A549 (cell line): ENCODE measurements at regions not wholly inside any gene's neighbourhood (a gene's known extent, or its start where the extent isn't known, plus 50 kb on each side); places are given as distances from the start of the nearest gene placed in this dataset.

Experiments used
- ATAC-seq, 2 experiments: fragments of 200-7000 bp in 1 of 2; fragments of >200 bp in 1 of 2; cut with Nextera tagmentation in 1 of 2; cut with Tn5 transposase in 1 of 2; 3 replicates each; pipeline versions ENCODE4 v1.8.0 to v1.9.1; 2018 to 2020; ENCODE audit warnings: mild to moderate bottlenecking in 1 of 2, moderate library complexity in 1 of 2
- CTCF ChIA-PET: fragments of 300-600 bp; sonication (Branson Sonifier 250); formaldehyde crosslinking; extraction: SDS; loops from one replicate; lab custom pipeline; 2021; ENCODE audit warnings: antibody characterized with exemption, inconsistent platforms; lab: Yijun Ruan, JAX
- POLR2A ChIA-PET: fragments of 350-600 bp; formaldehyde crosslinking; extraction: SDS; loops from one replicate; lab custom pipeline; 2021; ENCODE audit warnings: antibody characterized with exemption, inconsistent platforms; lab: Yijun Ruan, JAX
- DNase-seq, 2 experiments: peaks; one replicate each; pipeline versions ENCODE4 v3.0.0 to v3.0.0-alpha.2; 2011 to 2016; ENCODE audit warnings: low read depth in 1 of 2, low spot score in 1 of 2
- FAIRE-seq: peaks from 2 replicates; lab custom pipeline; 2011; peaks lifted over from hg19 to GRCh38; lab: Jason Lieb, UNC
- H3K27ac ChIP-seq, 2 experiments: fragments of >200 bp; sonication (Bioruptor Twin); formaldehyde crosslinking; 3 replicates each; pipeline ENCODE4 v1.5.1; 2016 to 2017
- H3K4me1 ChIP-seq: fragments of >200 bp; sonication (Bioruptor Twin); formaldehyde crosslinking; 3 replicates; pipeline ENCODE4 v1.6.1; 2016
- H3K4me2 ChIP-seq: fragments of >200 bp; sonication (Bioruptor Twin); formaldehyde crosslinking; 3 replicates; pipeline ENCODE4 v1.6.1; 2016
- H3K4me3 ChIP-seq: fragments of >200 bp; sonication (Bioruptor Twin); formaldehyde crosslinking; 3 replicates; pipeline ENCODE4 v1.5.1; 2016
- H3K9me3 ChIP-seq: fragments of >200 bp; sonication (Bioruptor Twin); formaldehyde crosslinking; 3 replicates; pipeline ENCODE4 v1.6.1; 2016
- ATOH8 ChIP-seq: fragments of 250-450 bp; sonication (Bioruptor Pico); IDR thresholded peaks from 2 replicates; pipeline ENCODE4 v1.5.0; 2020; ENCODE audit warnings: low read depth, mild to moderate bottlenecking, moderate library complexity
- CBX8 ChIP-seq: fragments of 200-600 bp; sonication (generic); IDR thresholded peaks from 2 replicates; pipeline ENCODE4 v1.6.1; 2016
- CHD2 ChIP-seq: fragments of 150-350 bp; IDR thresholded peaks from 2 replicates; pipeline ENCODE4 v1.6.1; 2014; ENCODE audit warnings: low read length; ENCODE audit not compliant: partially characterized antibody
- CTCF ChIP-seq: fragments of >200 bp; sonication (Bioruptor Twin); formaldehyde crosslinking; IDR thresholded peaks from 3 replicates; pipeline ENCODE4 v1.5.1; 2016
- EHF ChIP-seq: fragments of 250-450 bp; sonication (Bioruptor Pico); IDR thresholded peaks from 2 replicates; pipeline ENCODE4 v1.5.0; 2020; ENCODE audit warnings: mild to moderate bottlenecking
- EP300 ChIP-seq, 2 experiments: fragments of >200 bp; sonication (Bioruptor Twin); formaldehyde crosslinking; IDR thresholded peaks; 2 replicates in 1 of 2; 3 replicates in 1 of 2; pipeline ENCODE4 v1.6.1; 2016 to 2017
- FOSB ChIP-seq: fragments of 250-450 bp; sonication (Bioruptor Pico); IDR thresholded peaks from 2 replicates; pipeline ENCODE4 v1.5.0; 2020; ENCODE audit warnings: mild to moderate bottlenecking, moderate library complexity
- FOSL2 ChIP-seq, 2 experiments: fragments of 450-650 bp in 1 of 2; fragments of >200 bp in 1 of 2; sonication (Bioruptor Twin) in 1 of 2; formaldehyde crosslinking; IDR thresholded peaks; 2 replicates each; pipeline versions ENCODE4 v1.5.0 to v1.6.1; 2016 to 2020; ENCODE audit warnings: mild to moderate bottlenecking in 1 of 2, moderate library complexity in 1 of 2
- HDAC2 ChIP-seq: fragments of 200-600 bp; sonication (generic); IDR thresholded peaks from 2 replicates; pipeline ENCODE4 v1.6.1; 2016
- JUN ChIP-seq, 2 experiments: fragments of >200 bp; sonication (Bioruptor Twin); formaldehyde crosslinking; IDR thresholded peaks; 2 replicates in 1 of 2; 3 replicates in 1 of 2; pipeline ENCODE4 v1.6.1; 2016 to 2017
- MYC ChIP-seq: IDR thresholded peaks from 2 replicates; pipeline ENCODE4 v1.6.1; 2012; ENCODE audit warnings: mild to moderate bottlenecking, inconsistent platforms, low read length, improper control_type of control experiment, borderline replicate concordance
- NFE2L2 ChIP-seq: fragments of 150-350 bp; conservative IDR thresholded peaks from 2 replicates; pipeline ENCODE4 v1.6.1; 2014; ENCODE audit warnings: low read length
- NPAS2 ChIP-seq: fragments of 250-450 bp; sonication (Bioruptor Pico); IDR thresholded peaks from 2 replicates; pipeline ENCODE4 v1.8.0; 2022; ENCODE audit warnings: mild to moderate bottlenecking, moderate library complexity, borderline replicate concordance
- PHF8 ChIP-seq: fragments of 200-600 bp; sonication (generic); IDR thresholded peaks from 2 replicates; pipeline ENCODE4 v1.6.1; 2016; ENCODE audit warnings: low read depth, mild to moderate bottlenecking, antibody characterized with exemption, moderate library complexity, borderline replicate concordance
- RARB ChIP-seq: fragments of 250-450 bp; sonication (Bioruptor Pico); IDR thresholded peaks from 2 replicates; pipeline ENCODE4 v1.8.0; 2021; ENCODE audit warnings: mild to moderate bottlenecking, moderate library complexity
- RCOR1 ChIP-seq: fragments of 150-350 bp; IDR thresholded peaks from 2 replicates; pipeline ENCODE4 v1.6.1; 2014; ENCODE audit warnings: antibody characterized with exemption, low read length, low read depth
- RFX5 ChIP-seq: fragments of 450-650 bp; IDR thresholded peaks from 2 replicates; pipeline ENCODE4 v1.7.1; 2014; ENCODE audit warnings: antibody characterized with exemption, mild to moderate bottlenecking, moderate library complexity
- TFCP2L1 ChIP-seq: fragments of 250-450 bp; sonication (Bioruptor Pico); IDR thresholded peaks from 2 replicates; pipeline ENCODE4 v1.5.0; 2021; ENCODE audit warnings: mild to moderate bottlenecking
- ZC3H11A ChIP-seq: fragments of 450-650 bp; IDR thresholded peaks from 2 replicates; pipeline ENCODE4 v1.6.1; 2014; ENCODE audit warnings: antibody characterized with exemption, mild to moderate bottlenecking
- ZNF302 ChIP-seq: fragments of 250-450 bp; sonication (Bioruptor Pico); IDR thresholded peaks from 2 replicates; pipeline ENCODE4 v1.9.0; 2021; ENCODE audit warnings: inconsistent platforms, mild to moderate bottlenecking, moderate library complexity
- ZSCAN20 ChIP-seq: fragments of 250-450 bp; sonication (Bioruptor Pico); IDR thresholded peaks from 2 replicates; pipeline ENCODE4 v1.8.0; 2022; ENCODE audit warnings: mild to moderate bottlenecking, moderate library complexity
- WGBS: methylation state at CpG from one replicate; pipeline ENCODE4 v1.1.6; 2017; ENCODE audit errors: missing lambda C conversion rate; 5-methylcytosine and 5-hydroxymethylcytosine counted together
- TF ChIP-seq, protein P1 (sequence below): fragments of >200 bp; sonication (Bioruptor Twin); formaldehyde crosslinking; IDR thresholded peaks from 3 replicates; pipeline ENCODE4 v1.6.1; 2016
- TF ChIP-seq, protein P2 (sequence below): fragments of 450-650 bp; IDR thresholded peaks from 2 replicates; pipeline ENCODE4 v1.6.1; 2014; ENCODE audit warnings: antibody characterized with exemption
- TF ChIP-seq, protein P3 (sequence below): fragments of >200 bp; sonication (Bioruptor Twin); formaldehyde crosslinking; IDR thresholded peaks from 2 replicates; pipeline ENCODE4 v1.6.1; 2016
- TF ChIP-seq, protein P4 (sequence below): fragments of 250-450 bp; sonication (Bioruptor Pico); IDR thresholded peaks from 2 replicates; pipeline ENCODE4 v1.5.0; 2021; ENCODE audit warnings: mild to moderate bottlenecking, moderate library complexity, borderline replicate concordance

DNA sequence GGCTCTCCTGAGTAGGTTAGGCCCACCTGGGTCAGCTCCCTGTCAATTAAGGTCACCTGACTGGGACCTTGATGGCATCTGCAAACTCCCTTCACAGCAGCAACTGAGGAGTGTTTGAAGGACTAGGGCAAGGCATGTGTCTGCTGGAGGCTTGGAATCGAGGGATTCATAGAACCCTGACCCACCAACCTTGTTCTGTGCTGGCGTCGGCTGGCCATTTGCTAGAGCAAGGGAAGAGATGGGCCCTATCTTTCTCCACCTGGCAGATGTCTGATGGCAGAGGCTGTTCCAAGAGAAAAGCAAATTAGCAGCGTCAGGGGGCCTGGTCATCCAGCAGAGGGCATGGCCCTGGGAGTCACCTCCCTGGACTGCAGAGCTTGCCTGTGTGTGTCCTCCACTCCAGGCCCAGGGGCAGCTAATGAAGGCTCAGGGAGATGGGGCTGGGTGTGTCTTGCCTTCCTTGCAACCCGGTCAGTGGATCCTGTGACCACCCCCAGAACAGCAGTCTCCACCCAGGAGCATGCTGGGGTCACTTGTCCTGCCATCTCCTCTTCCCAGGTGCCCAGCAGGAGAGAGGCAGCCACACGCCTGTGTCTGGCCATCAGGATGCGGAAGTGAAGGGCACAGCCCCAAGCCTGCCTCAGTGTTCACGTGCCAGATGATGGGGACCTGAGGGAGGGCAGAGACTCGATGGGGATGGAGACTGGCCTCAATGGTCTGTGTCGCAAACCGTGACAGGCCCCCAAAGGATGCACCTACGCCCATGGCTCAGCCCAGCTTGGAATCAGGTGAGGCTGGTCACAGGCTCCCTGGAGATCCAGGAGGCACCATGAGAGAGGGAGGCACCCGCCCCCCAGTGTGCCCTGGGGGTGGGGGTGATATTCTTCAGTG is 53.9 kb downstream of the BARX1 start:
- DNase-seq (no peak), ATAC-seq (no peak), FAIRE-seq (no peak)
- Histone ChIP-seq H3K4me2 (no peak overlapping the region), H3K4me1 (no peaks in the 10 kb centered on the region), H3K4me3 (no peak overlapping the region), H3K9me3 (no peaks in the 10 kb centered on the region), H3K27ac (no peak overlapping the region)
- TF ChIP-seq, protein P1, sequence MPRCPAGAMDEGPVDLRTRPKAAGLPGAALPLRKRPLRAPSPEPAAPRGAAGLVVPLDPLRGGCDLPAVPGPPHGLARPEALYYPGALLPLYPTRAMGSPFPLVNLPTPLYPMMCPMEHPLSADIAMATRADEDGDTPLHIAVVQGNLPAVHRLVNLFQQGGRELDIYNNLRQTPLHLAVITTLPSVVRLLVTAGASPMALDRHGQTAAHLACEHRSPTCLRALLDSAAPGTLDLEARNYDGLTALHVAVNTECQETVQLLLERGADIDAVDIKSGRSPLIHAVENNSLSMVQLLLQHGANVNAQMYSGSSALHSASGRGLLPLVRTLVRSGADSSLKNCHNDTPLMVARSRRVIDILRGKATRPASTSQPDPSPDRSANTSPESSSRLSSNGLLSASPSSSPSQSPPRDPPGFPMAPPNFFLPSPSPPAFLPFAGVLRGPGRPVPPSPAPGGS: no peak
- CTCF ChIA-PET: interaction anchor here (0.6 kb wide), 1 partner anchor 13 kb away, joined by 3 read pairs; no protein-coding TSS in a partner anchor
- WGBS: 50% methylated on average over 12 of the region's 13 CpGs
- POLR2A ChIA-PET: no interaction called here

DNA sequence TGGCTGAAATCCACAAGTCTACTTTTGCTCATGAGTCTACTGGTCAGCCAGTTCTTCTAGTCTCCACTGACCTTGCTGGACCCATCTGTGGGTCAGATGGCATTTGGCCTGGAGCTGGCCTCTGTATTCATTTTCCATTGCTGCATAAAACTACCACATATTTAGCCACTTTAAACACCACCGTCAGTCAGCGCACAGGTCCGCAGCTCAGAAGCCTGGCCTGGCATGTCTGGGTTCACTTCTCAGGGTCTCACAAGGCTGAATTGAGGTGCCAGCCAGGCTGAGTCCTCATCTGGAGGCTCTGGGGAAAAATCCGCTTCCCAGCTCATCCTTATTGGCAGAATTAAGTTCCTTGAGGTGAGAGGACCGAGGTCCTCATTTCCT is 54.7 kb downstream of the BARX1 start:
- no peaks in the 10 kb centered on the region for H3K4me1 ChIP-seq
- WGBS: 63% methylated on average over 5 of the region's 5 CpGs
- no peak overlapping the region for H3K4me2 ChIP-seq
- POLR2A ChIA-PET: no interaction called here
- TF ChIP-seq NFE2L2 (no peak), CHD2 (no peak), EHF (no peak), CBX8 (no peak), ATOH8 (no peak), PHF8 (no peak), RCOR1 (no peak), ZNF302 (CRISPR knock-in tag) (no peak)
- H3K4me3 ChIP-seq: no peak overlapping the region
- H3K9me3 ChIP-seq: no peaks in the 10 kb centered on the region
- CTCF ChIA-PET: interaction anchor here (0.9 kb wide), 1 partner anchor 16 kb away, joined by 4 read pairs; no protein-coding TSS in a partner anchor
- no peak for DNase-seq
- no peak overlapping the region for H3K27ac ChIP-seq
- no peak for ATAC-seq
- FAIRE-seq: no peak

- no peaks in the 10 kb centered on the region for H3K4me1 ChIP-seq
- no peaks in the 10 kb centered on the region for H3K9me3 ChIP-seq
- DNase-seq (no peak), ATAC-seq (no peak), FAIRE-seq (no peak)
- ChIA-PET CTCF (interaction anchor here (0.9 kb wide), 1 partner anchor 17 kb away, joined by 4 read pairs; no protein-coding TSS in a partner anchor), POLR2A (no interaction called here)
- no peak overlapping the region for H3K4me2 ChIP-seq
- H3K4me3 ChIP-seq: no peak overlapping the region
- H3K27ac ChIP-seq: no peak overlapping the region
- 31% methylated on average over 8 of the region's 8 CpGs for WGBS
- TF ChIP-seq, protein P2, sequence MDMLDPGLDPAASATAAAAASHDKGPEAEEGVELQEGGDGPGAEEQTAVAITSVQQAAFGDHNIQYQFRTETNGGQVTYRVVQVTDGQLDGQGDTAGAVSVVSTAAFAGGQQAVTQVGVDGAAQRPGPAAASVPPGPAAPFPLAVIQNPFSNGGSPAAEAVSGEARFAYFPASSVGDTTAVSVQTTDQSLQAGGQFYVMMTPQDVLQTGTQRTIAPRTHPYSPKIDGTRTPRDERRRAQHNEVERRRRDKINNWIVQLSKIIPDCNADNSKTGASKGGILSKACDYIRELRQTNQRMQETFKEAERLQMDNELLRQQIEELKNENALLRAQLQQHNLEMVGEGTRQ: no peak
- no peak for TF ChIP-seq JUN (IDR thresholded peaks at IDR 0.05)
- no peak for TF ChIP-seq ZSCAN20 (CRISPR knock-in tag)
- no peak for TF ChIP-seq RARB (CRISPR knock-in tag)
- TF ChIP-seq ZC3H11A: no peak
- no peak for TF ChIP-seq FOSL2 (IDR thresholded peaks at IDR 0.05)
- no peak for TF ChIP-seq FOSL2 (CRISPR knock-in tag; IDR thresholded peaks at IDR 0.05)
- no peak for TF ChIP-seq EP300 (IDR thresholded peaks at IDR 0.05)
- TF ChIP-seq FOSB: no peak
- TF ChIP-seq MYC: no peak
- TF ChIP-seq, protein P3, sequence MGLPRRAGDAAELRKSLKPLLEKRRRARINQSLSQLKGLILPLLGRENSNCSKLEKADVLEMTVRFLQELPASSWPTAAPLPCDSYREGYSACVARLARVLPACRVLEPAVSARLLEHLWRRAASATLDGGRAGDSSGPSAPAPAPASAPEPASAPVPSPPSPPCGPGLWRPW: no peak
- no peak for TF ChIP-seq TFCP2L1 (CRISPR knock-in tag)
- TF ChIP-seq HDAC2: no peak
- TF ChIP-seq CTCF: no peak
- TF ChIP-seq, protein P4, sequence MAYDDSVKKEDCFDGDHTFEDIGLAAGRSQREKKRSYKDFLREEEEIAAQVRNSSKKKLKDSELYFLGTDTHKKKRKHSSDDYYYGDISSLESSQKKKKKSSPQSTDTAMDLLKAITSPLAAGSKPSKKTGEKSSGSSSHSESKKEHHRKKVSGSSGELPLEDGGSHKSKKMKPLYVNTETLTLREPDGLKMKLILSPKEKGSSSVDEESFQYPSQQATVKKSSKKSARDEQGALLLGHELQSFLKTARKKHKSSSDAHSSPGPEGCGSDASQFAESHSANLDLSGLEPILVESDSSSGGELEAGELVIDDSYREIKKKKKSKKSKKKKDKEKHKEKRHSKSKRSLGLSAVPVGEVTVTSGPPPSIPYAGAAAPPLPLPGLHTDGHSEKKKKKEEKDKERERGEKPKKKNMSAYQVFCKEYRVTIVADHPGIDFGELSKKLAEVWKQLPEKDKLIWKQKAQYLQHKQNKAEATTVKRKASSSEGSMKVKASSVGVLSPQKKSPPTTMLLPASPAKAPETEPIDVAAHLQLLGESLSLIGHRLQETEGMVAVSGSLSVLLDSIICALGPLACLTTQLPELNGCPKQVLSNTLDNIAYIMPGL (CRISPR knock-in tag): no peak
- no peak for TF ChIP-seq ZNF302 (CRISPR knock-in tag)
- no peak for TF ChIP-seq NPAS2 (CRISPR knock-in tag)
- TF ChIP-seq RFX5: no peak
These were observed 55.3 kb downstream of the BARX1 start for GRCh38 chr9:93899609-93900435.
